HK-2 (cell line): ENCODE measurements at regions not wholly inside any gene's neighbourhood (a gene's known extent, or its start where the extent isn't known, plus 50 kb on each side); places are given as distances from the start of the nearest gene placed in this dataset.

Source experiments
- DNase-seq: peaks from one replicate; pipeline ENCODE4 v3.0.0-alpha.2; 2018; ENCODE audit not compliant: unreplicated experiment

DNA sequence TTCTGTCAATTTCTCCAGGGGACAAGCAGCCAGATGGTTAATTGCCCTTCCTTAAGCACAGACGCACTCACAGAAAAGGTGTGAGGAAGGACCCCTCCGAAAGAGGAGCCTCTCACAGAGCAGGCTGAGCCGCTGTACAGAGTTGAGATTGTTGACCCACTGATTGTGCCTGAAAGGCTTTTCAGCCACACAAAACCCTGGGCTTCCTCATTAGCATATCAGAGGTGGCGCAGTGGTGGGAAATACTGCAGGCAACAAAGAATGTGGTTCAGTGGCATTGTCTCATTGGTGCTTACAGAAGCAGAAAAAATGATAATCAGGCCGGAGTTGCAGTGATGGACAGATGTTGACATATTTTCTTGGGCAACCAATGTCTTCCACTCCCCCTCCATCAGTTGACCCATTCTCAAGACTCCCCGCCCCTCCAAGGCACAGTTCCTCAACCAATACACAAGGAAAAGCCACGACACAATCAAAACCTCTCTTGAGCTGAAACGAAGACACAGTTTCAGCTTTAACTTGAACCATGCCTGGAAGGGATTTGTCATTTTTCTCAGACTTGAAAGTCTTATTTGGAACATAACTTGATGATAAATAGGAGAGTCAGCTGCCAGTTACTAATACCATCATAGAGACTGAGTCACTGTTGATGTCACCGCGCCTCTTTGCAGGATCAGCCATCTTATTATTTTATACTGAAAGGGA, 53.1 kb downstream of the ATXN3L start:
- DNase-seq, result no peak

DNA sequence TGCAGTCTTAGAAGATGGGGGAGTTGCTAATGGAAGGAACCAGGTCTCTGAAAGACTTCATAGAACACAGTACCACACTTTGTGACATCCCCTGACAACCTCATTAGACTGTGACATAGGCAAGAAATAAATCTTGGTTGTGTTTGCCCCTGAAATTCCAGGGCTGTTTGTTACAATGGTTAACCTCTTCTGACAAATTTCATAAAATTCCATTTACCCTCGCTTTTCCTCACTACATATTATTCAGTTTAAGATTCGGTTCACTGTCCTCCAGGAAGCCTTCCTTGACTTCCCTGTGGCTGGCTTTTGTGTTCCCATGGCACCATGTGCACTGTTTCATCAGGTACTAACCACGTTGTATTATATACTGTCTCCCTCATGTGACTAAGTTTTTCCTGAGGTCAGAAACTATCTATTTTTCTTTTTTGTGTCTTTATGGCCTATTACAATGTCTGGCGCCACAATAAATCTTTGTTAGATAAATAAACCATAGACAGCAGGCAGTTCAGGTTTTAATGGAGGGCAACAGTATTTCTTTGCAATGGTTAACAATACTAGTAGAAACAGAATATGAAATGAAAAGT, 54.2 kb downstream of the ATXN3L start:
- no peak for DNase-seq

DNA sequence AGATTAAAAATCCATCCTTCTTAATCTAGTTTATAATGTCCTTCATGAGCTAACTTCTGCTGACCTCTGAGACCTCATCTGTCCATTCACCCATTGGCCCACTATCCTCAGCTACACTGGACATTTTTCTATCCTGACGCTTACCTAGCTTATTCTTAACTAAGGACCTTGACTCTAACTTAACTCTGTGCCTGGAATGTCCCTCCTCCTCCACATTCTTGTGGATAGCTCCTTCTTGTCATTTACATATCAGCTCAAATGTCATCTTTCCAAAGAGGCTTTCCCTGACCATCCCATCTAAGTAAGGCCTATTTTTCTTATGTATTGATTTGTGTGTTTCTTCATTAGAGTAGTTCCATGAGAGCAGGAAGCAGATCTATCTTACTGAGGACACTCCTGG, 54.7 kb downstream of the ATXN3L start:
- DNase-seq, result no peak

DNA sequence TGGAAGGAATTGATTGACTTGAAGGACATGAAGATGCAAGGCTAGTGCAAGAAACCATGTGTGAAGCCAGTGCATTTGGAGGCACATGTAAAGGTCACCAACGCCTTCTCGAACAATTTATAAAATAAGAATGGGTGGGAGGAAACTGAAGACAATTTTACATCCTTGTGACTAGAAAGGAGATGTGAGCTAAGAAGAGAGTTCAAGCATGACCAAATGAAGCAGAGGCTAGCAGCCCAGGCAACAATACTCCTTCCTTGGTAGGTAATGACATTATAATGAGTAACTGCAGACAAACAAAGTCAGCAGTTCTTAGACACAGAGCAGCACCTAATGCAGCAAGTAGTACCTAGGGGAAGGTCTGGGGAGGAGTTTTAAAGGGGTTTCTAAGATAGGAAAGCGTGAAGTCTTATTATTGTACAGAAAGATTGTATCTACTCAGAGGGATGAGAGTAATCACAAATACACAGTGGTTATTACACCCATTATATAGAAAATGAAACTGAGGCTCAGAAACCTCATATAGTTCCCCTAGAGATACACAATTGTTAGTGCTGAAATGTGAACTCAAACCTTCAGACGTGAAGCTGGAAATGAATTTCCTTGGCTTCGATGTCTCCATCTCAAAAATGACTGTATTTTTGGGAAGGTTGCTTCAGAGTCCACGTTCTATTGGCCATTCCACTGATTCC, 56.1 kb downstream of the ATXN3L start:
- DNase-seq, result no peak

DNA sequence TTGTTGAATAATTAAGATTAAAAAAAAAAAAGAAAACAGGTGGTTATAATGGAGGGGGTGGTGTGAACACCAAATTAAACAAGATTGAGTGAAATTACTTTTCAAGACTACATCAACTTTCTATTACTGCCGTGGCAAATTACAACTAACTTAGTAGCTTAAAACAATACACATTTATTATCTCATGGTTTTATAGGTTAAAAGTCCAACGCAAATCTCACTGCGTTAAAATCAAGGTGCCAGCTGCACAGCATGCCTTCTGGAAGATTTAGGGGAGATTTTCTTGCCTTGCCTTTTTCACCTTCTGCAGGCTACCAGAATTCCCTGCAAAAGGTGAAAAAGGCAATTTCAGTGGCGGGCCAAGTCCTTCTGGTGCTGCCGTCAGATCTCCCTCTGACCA, 58.5 kb downstream of the ATXN3L start:
- DNase-seq, result no peak

DNA sequence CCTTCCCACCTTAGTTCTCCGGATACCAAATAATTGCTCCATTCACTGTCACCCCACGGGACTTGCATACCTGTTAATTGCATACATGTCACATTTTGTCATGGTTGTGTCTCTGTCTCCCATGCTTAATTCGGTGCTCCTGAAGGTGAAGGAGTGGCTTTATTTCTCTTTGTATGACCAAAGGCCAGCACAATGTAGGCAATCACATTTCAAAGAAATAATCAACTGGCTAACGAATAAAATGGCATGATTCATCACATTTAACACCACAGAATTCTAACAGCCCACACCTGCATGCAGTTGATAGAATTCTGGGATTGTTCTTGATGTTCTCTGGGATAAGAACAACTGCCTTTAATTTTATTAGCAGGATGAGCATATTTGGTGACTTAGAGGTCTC, 59.3 kb downstream of the ATXN3L start:
- DNase-seq, result no peak

DNA sequence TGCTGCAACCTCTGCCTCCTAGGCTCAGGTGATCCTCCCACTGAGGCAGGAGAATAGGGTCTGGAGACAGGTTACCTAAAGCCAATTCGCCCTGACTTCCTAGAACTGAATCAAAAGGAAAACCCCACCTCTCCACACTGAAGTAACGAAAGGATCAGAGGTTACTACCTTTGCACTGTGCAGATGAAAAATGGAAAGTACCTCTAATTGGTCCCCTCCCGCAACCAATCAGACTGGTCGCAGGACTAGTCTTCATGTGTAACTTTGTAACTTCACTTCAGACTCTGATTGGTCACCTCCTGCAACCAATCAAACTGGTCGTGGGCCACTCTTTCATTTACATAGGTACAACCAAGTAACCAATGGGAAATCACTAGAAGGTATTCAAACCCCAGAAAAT, 61.1 kb downstream of the ATXN3L start:
- no peak for DNase-seq

GRCh38 chrX:13258052-13258444, 61.8 kb downstream of the ATXN3L start:
- DNase-seq, result no peak

DNA sequence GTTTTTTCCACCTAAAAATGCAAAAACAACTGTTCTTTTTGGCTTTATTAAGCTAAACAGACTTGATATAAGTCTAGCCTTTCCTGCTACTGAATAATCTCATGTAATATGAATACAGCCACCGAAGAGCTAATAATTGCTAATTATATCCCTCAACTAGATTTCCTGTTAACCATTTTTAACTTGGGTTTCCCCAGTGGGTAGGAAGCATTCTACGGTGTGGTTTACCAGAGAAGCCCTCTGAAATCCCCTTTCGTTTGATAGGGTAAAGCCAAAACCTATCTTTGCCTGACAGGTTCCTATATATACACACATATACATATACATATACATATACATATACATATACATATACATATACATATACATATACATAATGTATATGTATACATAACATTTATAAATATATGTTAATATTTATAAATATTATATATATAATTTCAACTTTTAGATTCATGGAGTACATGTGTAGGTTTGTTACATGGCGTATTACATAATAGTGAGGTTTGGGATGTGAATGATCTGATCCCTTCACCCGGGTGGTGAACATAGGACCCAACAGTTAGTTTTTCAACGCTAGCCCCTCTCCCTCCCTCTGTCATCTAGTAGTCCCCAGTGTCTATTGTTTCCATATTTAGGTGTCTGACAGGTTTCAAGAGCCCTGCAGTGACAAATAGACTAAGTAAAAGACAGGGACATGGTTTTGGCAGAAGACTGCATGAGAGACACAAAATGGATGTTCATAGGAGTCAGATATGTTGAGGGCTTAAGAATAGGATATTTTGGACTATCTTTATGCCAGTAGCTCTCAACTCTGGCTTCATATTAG, 62.4 kb downstream of the ATXN3L start:
- no peak for DNase-seq

DNA sequence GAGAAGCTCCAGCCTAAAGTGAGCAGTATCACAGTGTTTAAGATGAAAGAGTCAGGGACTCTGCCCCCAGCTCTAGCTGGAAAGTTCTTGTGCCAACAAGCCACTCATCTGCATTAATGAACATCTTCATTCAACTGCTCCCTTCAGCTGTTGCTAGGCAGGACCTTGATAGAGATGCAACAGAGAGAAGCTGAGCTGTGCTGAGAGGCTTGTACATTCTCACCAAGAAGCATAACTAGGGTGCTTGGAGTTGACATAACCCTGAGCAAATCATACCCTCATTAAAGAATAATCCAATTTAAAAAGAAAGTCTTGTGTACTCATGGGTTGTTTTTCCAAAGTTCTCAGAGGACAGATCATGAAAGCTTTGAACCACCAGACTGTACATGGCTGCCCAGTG, 63.2 kb downstream of the ATXN3L start:
- DNase-seq, result no peak

DNA sequence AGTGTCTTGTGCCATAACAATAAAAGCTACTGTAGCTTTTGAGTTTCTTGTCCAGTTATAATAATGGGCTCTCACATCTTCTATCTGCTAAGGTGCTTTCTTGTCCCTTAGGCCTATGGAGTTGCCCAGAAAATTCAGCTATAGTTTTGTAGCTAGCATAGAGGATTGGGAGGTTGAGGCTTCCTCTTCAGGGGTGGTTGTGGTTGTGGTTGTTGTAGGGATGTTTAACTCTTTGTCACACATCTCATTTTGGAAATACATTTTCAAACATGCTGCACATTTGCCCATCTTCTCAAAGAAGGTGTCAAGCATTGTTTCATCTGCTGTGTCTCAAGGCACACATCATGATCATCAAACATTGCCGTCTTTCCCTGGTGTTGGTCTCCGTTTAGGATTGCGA, 65.0 kb downstream of the ATXN3L start:
- DNase-seq, result no peak

DNA sequence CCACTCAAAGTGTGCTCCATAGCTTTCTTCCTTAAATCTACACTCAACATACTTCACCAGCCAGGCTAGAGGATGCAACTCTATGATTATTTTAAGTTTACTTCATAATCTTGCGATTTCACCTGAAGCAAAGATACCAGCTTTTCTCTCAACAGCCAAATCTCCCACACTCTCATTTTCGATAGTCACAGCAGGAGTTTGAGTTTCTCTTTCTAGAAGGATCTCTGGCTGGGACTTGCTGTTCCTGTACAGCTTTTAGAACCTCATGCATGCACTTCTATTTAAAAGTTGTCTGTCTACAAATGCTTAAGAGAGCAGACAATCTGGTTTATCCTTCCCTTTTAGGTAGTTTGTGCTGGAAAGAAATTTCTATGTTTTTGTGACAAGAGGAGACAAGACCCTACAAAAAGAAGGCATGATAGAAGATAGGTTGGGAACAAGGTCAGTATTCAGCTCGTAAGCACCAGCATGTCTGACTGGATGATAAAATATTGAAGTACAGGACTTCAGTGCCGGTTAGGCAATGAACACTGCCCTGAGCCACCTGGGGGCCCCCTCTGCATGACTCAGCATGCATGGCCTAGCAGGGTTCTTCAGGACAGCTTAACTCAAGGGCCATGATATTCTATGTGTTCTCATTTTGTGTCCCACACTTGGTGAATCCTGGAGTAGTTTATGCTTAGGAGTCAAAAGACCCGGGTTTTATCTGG, 65.6 kb downstream of the ATXN3L start:
- DNase-seq, result peak; percentile 44

DNA sequence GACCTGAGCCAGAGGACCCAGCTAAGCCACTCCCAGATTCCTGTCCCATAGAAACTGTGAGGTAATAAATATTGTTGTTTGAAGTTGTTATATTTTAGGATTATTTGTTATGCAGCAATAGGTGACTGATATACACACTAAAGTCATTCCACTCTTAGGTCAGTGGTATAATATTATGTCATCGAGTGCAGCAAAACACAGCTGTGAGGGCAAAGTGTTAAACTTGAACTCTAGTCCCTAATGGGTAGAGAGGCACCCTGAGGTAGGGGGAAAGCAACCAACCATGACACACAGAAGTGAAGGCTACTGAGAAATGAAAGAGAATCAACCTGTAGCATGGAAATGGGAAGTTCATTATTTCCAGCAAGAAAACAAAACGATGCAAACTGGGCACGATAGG, 66.6 kb downstream of the ATXN3L start:
- DNase-seq, result no peak

DNA sequence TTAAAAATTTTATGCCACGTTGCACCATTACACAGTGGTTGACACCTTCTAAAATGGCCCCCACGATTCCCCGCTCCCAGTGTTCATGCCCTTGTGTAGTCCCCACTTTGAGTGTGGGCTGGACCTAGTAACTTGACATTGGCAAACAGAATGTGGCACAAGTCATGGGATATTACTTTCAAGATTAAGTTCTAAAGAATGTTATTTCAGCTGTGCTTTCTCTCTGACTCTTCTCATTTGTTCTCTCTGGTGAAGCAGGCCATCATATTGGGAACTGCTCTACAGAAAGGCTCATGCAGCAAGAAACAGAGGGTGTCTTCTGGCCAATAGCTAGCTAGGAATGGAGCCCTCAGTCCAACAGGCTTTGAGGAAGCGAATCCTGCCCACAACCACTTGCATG, 67.1 kb downstream of the ATXN3L start:
- no peak for DNase-seq

GRCh38 chrX:13250826-13251580, 68.8 kb downstream of the ATXN3L start:
- DNase-seq, result no peak

- no peak for DNase-seq
Measured at GRCh38 chrX:13248867-13249486, 70.9 kb downstream of the ATXN3L start.

DNA sequence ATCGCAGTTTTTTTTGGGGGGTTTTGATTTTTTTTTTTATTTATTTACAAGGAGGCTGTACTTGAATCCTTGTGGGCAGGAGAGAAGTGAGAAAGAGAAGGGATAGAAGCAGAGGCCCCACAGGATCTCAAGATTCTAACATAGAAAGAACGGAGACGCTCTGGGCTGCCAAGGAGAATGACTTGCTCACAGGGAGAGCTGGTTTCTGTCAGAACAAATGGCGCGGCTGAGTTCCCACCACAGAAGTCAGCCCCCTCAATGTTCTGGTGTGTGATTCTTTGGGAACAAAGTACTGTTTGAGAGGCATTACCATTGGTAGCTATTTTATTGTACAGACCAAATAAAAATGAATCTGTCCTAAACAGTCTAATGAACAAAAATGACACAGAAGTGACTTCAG, 80.6 kb downstream of the ATXN3L start:
- DNase-seq, result no peak

DNA sequence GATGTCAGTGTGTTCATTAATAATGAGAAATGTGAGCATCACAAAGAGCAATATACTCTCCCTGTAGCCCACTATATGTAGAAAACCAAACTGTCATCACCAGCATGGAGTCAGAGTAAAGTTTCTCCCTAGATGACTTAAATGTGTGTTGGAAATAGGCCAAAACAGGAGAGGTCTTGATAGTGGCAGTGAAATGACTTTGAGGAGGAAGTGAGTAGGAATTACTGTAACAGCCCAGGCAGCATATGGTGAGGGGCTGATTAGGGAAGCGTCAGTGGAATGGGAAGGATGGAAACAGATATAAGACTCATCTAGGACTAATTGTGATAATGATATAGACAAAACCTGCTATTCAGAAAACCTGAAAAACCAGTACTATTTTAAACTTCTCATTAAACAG, 83.9 kb downstream of the ATXN3L start:
- no peak for DNase-seq

- DNase-seq, result no peak
Measured at GRCh38 chrX:13232484-13232883, 87.4 kb downstream of the ATXN3L start.

DNA sequence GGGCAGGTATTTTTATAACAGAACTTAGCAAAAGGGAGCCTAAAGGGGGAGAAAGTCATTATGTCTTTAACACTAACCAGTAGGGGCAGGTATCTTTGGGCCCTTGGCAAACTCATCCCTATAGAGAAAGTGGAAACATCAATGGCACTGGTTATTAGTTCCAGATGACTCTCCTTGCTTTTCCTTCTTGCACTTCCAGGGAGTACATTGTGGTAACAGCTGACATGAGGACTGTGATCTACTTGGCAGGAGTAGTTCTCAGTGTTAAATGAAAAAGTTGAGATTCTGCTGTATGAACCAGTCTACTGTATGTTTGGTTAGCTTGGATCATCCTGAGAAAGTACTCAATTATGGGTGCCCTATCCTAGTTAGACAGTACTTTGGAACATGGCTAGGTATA, 93.6 kb downstream of the ATXN3L start:
- DNase-seq, result no peak
